OCI-LY7 (cell line): ENCODE measurements at regions not wholly inside any gene's neighbourhood (a gene's known extent, or its start where the extent isn't known, plus 50 kb on each side); places are given as distances from the start of the nearest gene placed in this dataset.

Experiments used
- BruUV-seq: library from RNA; stranded (reverse); fragments of 400-500 nt; replicated peaks from 2 replicates; lab custom pipeline; 2021; lab: Mats Ljungman, UMichigan
- CTCF ChIA-PET: fragments of 300-600 bp; sonication (Branson Sonifier 250); formaldehyde crosslinking; loops from one replicate; lab custom pipeline; 2022; ENCODE audit warnings: antibody characterized with exemption; ENCODE audit not compliant: unreplicated experiment; lab: Charles Lee
- POLR2A ChIA-PET: fragments of 300-600 bp; sonication (Branson Sonifier 250); formaldehyde crosslinking; loops from one replicate; lab custom pipeline; 2022; ENCODE audit warnings: antibody characterized with exemption; lab: Charles Lee
- DNase-seq: peaks from one replicate; pipeline ENCODE4 v3.0.0-alpha.2; 2015; ENCODE audit warnings: low spot score
- H2AFZ ChIP-seq: fragments of 200-600 bp; sonication (generic), shearing (Covaris generic); 2 replicates; pipeline ENCODE4 v1.6.1; 2014; ENCODE audit warnings: mild to moderate bottlenecking, antibody characterized with exemption, low read length, moderate library complexity
- H3K27ac ChIP-seq: fragments of 200-600 bp; sonication (generic); 2 replicates; pipeline ENCODE4 v1.5.1; 2014; ENCODE audit warnings: mixed run types, low read depth, mild to moderate bottlenecking, moderate library complexity, low read length, inconsistent platforms; ENCODE audit not compliant: poor library complexity, severe bottlenecking
- H3K36me3 ChIP-seq: fragments of 200-600 bp; sonication (generic); 2 replicates; pipeline ENCODE4 v1.6.1; 2014; ENCODE audit warnings: mild to moderate bottlenecking, antibody characterized with exemption, low read length, moderate library complexity, mixed read lengths; ENCODE audit not compliant: insufficient read depth
- H3K4me1 ChIP-seq: fragments of 200-600 bp; sonication (generic); 2 replicates; pipeline ENCODE4 v1.5.1; 2014; ENCODE audit warnings: mild to moderate bottlenecking, low read length; ENCODE audit not compliant: insufficient read depth, poor library complexity, severe bottlenecking
- H3K4me2 ChIP-seq: fragments of 200-600 bp; sonication (generic); 2 replicates; pipeline ENCODE4 v1.6.1; 2014; ENCODE audit warnings: mild to moderate bottlenecking, low read length
- H3K4me3 ChIP-seq: fragments of 200-600 bp; sonication (generic); 2 replicates; pipeline ENCODE4 v1.5.1; 2014; ENCODE audit warnings: mild to moderate bottlenecking, low read depth, low read length; ENCODE audit not compliant: poor library complexity, severe bottlenecking
- H3K79me2 ChIP-seq: fragments of 200-600 bp; sonication (generic); 2 replicates; pipeline ENCODE4 v1.6.1; 2016; ENCODE audit warnings: low read depth, mild to moderate bottlenecking, low read length, moderate library complexity, mixed read lengths; ENCODE audit not compliant: insufficient read depth
- H3K9me2 ChIP-seq: fragments of 200-600 bp; sonication (generic); 2 replicates; pipeline ENCODE4 v1.6.1; 2016; ENCODE audit warnings: mild to moderate bottlenecking, low read length, mixed read lengths; ENCODE audit not compliant: insufficient read depth
- H3K9me3 ChIP-seq: fragments of 200-600 bp; sonication (generic); 2 replicates; pipeline ENCODE4 v1.6.1; 2014; ENCODE audit warnings: mild to moderate bottlenecking, mixed run types, low read length, mixed read lengths
- H4K20me1 ChIP-seq: fragments of 200-600 bp; sonication (generic); 2 replicates; pipeline ENCODE4 v1.6.1; 2014; ENCODE audit warnings: mild to moderate bottlenecking, antibody characterized with exemption, low read length, moderate library complexity, mixed read lengths; ENCODE audit not compliant: insufficient read depth
- EZH2phosphoT487 ChIP-seq: fragments of 200-600 bp; sonication (generic); IDR thresholded peaks from 2 replicates; pipeline ENCODE4 v1.6.1; 2018; ENCODE audit warnings: low read depth, borderline replicate concordance, mild to moderate bottlenecking, mixed run types, antibody characterized with exemption, low read length, moderate library complexity, mixed read lengths
- intact Hi-C: fragments of 100-400 bp; cut with micrococcal nuclease; formaldehyde crosslinking; loops from one replicate; pipeline ENCODE4 v1.10.0; 2022; ENCODE audit not compliant: unreplicated experiment
- TF ChIP-seq, protein P1 (sequence below): fragments of 200-600 bp; sonication (generic); conservative IDR thresholded peaks from 2 replicates; pipeline ENCODE4 v1.5.1; 2014; ENCODE audit warnings: mild to moderate bottlenecking, antibody characterized with exemption, low read length, moderate library complexity, mixed read lengths

DNA sequence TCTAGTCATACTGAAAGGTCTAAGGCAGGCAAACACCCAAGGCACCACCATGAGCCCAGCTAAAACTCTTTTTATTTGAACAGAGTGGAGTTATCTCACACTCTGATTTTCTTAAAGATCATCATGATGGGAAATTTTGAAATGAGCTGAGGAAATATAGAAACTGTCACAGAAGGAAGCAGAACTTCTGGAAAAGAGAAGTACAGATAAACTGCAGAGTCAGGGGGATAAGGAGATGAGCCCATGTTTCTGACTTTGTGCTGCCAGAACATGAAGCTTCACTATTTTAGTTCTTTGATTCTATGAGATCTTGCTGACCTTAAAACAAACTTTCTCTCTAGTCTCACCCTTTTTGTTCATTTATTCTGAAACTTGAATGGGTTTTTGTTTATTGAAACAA lies 406.5 kb upstream of the EDIL3 start:
- Histone ChIP-seq H4K20me1 (no peaks in the 10 kb centered on the region), H3K36me3 (no peaks in the 10 kb centered on the region), H3K4me1 (no peaks in the 10 kb centered on the region), H3K79me2 (no peaks in the 10 kb centered on the region), H3K27ac (no peak overlapping the region), H2AFZ (no peak overlapping the region), H3K4me3 (no peak overlapping the region), H3K4me2 (no peak overlapping the region), H3K9me3 (no peaks in the 10 kb centered on the region), H3K9me2 (no peaks in the 10 kb centered on the region)
- intact Hi-C loops, result no loop called here
- TF ChIP-seq, protein P1, sequence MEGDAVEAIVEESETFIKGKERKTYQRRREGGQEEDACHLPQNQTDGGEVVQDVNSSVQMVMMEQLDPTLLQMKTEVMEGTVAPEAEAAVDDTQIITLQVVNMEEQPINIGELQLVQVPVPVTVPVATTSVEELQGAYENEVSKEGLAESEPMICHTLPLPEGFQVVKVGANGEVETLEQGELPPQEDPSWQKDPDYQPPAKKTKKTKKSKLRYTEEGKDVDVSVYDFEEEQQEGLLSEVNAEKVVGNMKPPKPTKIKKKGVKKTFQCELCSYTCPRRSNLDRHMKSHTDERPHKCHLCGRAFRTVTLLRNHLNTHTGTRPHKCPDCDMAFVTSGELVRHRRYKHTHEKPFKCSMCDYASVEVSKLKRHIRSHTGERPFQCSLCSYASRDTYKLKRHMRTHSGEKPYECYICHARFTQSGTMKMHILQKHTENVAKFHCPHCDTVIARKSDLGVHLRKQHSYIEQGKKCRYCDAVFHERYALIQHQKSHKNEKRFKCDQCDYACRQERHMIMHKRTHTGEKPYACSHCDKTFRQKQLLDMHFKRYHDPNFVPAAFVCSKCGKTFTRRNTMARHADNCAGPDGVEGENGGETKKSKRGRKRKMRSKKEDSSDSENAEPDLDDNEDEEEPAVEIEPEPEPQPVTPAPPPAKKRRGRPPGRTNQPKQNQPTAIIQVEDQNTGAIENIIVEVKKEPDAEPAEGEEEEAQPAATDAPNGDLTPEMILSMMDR, result no peak
- TF ChIP-seq EZH2phosphoT487, result no peak
- CTCF ChIA-PET, result no interaction called here
- BruUV-seq, result no TSS peak
- DNase-seq, result no peak
- POLR2A ChIA-PET, result interaction anchor here (0.7 kb wide), 1 partner anchor 20 kb away, joined by 3 read pairs; no protein-coding TSS in a partner anchor

DNA sequence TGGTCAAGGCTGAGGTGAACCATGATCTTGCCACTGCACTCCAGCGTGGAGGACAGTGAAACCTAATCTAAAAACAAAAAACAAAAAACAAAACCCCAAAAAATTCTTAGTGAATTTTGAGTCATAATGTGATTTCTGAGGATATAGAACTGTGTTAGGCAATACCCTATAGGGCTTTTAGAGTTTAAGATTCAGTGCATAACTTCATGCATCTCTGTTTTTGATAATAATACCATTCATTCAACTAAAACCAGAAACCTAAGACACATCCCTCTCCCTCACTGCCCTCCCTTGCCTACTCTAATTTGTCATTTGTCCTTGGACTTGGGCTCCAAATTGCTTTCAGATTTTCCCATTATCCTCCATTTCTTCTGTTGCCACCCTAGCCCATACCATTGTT lies 405.7 kb upstream of the EDIL3 start:
- H3K9me2 ChIP-seq, result no peaks in the 10 kb centered on the region
- no peaks in the 10 kb centered on the region for H3K4me1 ChIP-seq
- intact Hi-C loops, result no loop called here
- no TSS peak for BruUV-seq
- no peak for TF ChIP-seq EZH2phosphoT487
- TF ChIP-seq, protein P1, result no peak
- no peaks in the 10 kb centered on the region for H3K9me3 ChIP-seq
- no peaks in the 10 kb centered on the region for H4K20me1 ChIP-seq
- ChIA-PET POLR2A (interaction anchor here (1.0 kb wide), 1 partner anchor 219 kb away, joined by 3 read pairs; no protein-coding TSS in a partner anchor), CTCF (no interaction called here)
- no peak overlapping the region for H2AFZ ChIP-seq
- no peak overlapping the region for H3K27ac ChIP-seq
- no peaks in the 10 kb centered on the region for H3K36me3 ChIP-seq
- no peak overlapping the region for H3K4me3 ChIP-seq
- no peak for DNase-seq
- no peak overlapping the region for H3K4me2 ChIP-seq
- H3K79me2 ChIP-seq, result no peaks in the 10 kb centered on the region

DNA sequence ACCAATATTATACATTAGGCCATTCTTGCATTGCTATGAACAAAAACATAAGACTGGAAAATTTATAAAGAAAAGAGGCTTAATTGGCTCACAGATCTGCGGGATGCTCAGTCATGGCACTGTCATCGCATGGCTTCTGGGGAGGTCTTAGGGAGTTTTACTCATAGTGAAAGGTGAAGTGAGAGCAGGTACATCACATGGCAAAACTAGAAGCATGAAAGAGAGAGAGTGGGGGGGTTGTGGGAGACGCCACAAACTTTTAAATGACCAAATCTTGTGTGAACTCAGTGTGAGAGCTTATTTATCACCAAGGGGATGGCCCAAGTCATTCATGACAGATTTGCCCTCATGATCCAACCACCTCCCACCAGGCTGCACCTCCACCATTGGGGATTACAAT lies 398.3 kb upstream of the EDIL3 start:
- BruUV-seq, result no TSS peak

More for the DNA sequence above, 398.3 kb upstream of the EDIL3 start:
- H3K9me3 ChIP-seq, result no peaks in the 10 kb centered on the region
- ChIA-PET CTCF (no interaction called here), POLR2A (interaction anchor here (0.6 kb wide), 1 partner anchor 119 kb away, joined by 3 read pairs; no protein-coding TSS in a partner anchor)
- H2AFZ ChIP-seq, result no peak overlapping the region
- no peaks in the 10 kb centered on the region for H4K20me1 ChIP-seq
- TF ChIP-seq, protein P1, result no peak
- no peak for TF ChIP-seq EZH2phosphoT487
- no peaks in the 10 kb centered on the region for H3K79me2 ChIP-seq
- DNase-seq, result no peak
- intact Hi-C loops, result no loop called here
- H3K4me3 ChIP-seq, result no peak overlapping the region
- H3K4me1 ChIP-seq, result no peaks in the 10 kb centered on the region
- no peaks in the 10 kb centered on the region for H3K36me3 ChIP-seq
- H3K27ac ChIP-seq, result no peak overlapping the region
- H3K4me2 ChIP-seq, result no peak overlapping the region
- H3K9me2 ChIP-seq, result no peaks in the 10 kb centered on the region
